Globus pallidus (tissue), 1 donor: ENCODE measurements at regions not wholly inside any gene's neighbourhood (a gene's known extent, or its start where the extent isn't known, plus 50 kb on each side); places are given as distances from the start of the nearest gene placed in this dataset.
A peak's percentile ranks its signal among the peaks of the same experiment; 100 is the strongest.

Experiments used
- DNase-seq: peaks from one replicate; pipeline ENCODE4 v3.0.0-alpha.2; 2015; ENCODE audit warnings: low spot score

GRCh38 chr5:98564836-98565235, 208.6 kb upstream of the RGMB start:
- no peak for DNase-seq

GRCh38 chr5:98568336-98568735, 205.1 kb upstream of the RGMB start:
- no peak for DNase-seq

- no peak for DNase-seq
These were observed 204.2 kb upstream of the RGMB start for GRCh38 chr5:98569288-98569687.

GRCh38 chr5:98570010-98570409, 203.5 kb upstream of the RGMB start:
- DNase-seq, result no peak

- peak; percentile 32 for DNase-seq
These were observed 202.7 kb upstream of the RGMB start for GRCh38 chr5:98570661-98571191.

GRCh38 chr5:98573834-98574320, 199.6 kb upstream of the RGMB start:
- no peak for DNase-seq

GRCh38 chr5:98576275-98576674, 197.2 kb upstream of the RGMB start:
- no peak for DNase-seq

GRCh38 chr5:98578438-98578837, 195.0 kb upstream of the RGMB start:
- DNase-seq, result no peak

- no peak for DNase-seq
These were observed 192.1 kb upstream of the RGMB start for GRCh38 chr5:98581112-98581997.

GRCh38 chr5:98583586-98583985, 189.9 kb upstream of the RGMB start:
- no peak for DNase-seq

GRCh38 chr5:98585661-98586310, 187.7 kb upstream of the RGMB start:
- DNase-seq, result no peak

GRCh38 chr5:98586581-98586980, 186.9 kb upstream of the RGMB start:
- no peak for DNase-seq

GRCh38 chr5:98587166-98587565, 186.3 kb upstream of the RGMB start:
- DNase-seq, result no peak

- no peak for DNase-seq
These were observed 185.2 kb upstream of the RGMB start for GRCh38 chr5:98588215-98588614.

- no peak for DNase-seq
These were observed 180.0 kb upstream of the RGMB start for GRCh38 chr5:98593418-98593817.

- DNase-seq, result no peak
These were observed 179.4 kb upstream of the RGMB start for GRCh38 chr5:98594098-98594497.

GRCh38 chr5:98599016-98599415, 174.4 kb upstream of the RGMB start:
- no peak for DNase-seq

GRCh38 chr5:98602534-98603112, 170.8 kb upstream of the RGMB start:
- DNase-seq, result no peak

GRCh38 chr5:98603456-98603855, 170.0 kb upstream of the RGMB start:
- DNase-seq, result no peak

- no peak for DNase-seq
These were observed 169.2 kb upstream of the RGMB start for GRCh38 chr5:98604301-98604700.

- DNase-seq, result no peak
These were observed 168.6 kb upstream of the RGMB start for GRCh38 chr5:98604721-98605425.

- no peak for DNase-seq
These were observed 168.0 kb upstream of the RGMB start for GRCh38 chr5:98605426-98605825.
